HG03103 (cell line): ENCODE measurements at regions not wholly inside any gene's neighbourhood (a gene's known extent, or its start where the extent isn't known, plus 50 kb on each side); places are given as distances from the start of the nearest gene placed in this dataset.
"Not testable (repeated sequence)": the region's sequence is repeated elsewhere in the genome, so short reads cannot be mapped to it uniquely, and the experiment has no call there.

Experiments
- ATAC-seq: cut with Tn5 transposase; IDR thresholded peaks from one replicate; pipeline ENCODE4 v1.9.1; 2021; ENCODE audit warnings: low read depth; ENCODE audit not compliant: unreplicated experiment

- not testable (repeated sequence) for ATAC-seq
Measured at GRCh38 chr10:46792657-46793357, 118.4 kb upstream of the PTPN20 start.

GRCh38 chr10:46796351-46796750 is 114.9 kb upstream of the PTPN20 start:
- not testable (repeated sequence) for ATAC-seq

- ATAC-seq: not testable (repeated sequence)
Measured at GRCh38 chr10:46802010-46802409, 109.2 kb upstream of the PTPN20 start.

DNA sequence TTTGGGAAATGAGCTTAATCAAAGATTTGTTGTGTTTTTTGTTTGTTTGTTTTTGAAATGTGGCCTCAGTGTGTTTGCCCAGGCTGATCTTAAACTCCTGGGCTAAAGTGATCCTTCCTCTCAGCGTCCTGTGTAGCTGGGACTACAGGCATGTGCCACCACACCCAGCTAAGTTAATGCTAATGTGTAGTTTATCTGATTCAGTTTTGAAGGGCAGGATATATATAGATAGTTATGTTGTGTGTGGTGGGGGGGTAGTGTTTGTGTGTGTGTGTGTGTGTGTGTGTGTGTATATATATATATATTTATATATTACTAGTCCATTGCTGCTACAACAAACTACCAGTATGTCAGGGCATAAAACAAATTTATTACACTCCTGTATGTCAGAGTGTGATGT is 108.1 kb upstream of the PTPN20 start:
- not testable (repeated sequence) for ATAC-seq

DNA sequence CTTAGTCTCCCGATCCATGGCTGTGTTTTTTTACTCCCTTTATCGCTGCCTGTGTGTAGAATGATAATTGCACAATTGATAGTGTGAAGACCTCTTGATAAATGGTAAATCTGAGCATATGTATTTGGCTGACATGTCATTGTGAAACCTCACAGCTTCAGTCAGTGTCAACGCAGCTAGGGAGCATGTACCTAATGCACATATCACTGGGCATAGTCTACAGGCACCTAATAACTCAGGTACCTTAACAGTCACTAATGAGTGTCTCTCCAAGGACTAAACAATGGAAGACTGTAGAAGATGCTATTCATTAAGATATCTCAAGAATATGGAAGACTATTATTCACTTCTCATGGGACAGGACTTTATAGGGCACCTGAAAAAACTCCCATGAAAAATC is 101.0 kb upstream of the PTPN20 start:
- not testable (repeated sequence) for ATAC-seq

- ATAC-seq: not testable (repeated sequence)
Measured at GRCh38 chr10:46816126-46816525, 95.1 kb upstream of the PTPN20 start.

GRCh38 chr10:46840393-46841050 is 70.7 kb upstream of the PTPN20 start:
- ATAC-seq: not testable (repeated sequence)

- ATAC-seq: not testable (repeated sequence)
Measured at GRCh38 chr10:46841051-46841593, 70.1 kb upstream of the PTPN20 start.

DNA sequence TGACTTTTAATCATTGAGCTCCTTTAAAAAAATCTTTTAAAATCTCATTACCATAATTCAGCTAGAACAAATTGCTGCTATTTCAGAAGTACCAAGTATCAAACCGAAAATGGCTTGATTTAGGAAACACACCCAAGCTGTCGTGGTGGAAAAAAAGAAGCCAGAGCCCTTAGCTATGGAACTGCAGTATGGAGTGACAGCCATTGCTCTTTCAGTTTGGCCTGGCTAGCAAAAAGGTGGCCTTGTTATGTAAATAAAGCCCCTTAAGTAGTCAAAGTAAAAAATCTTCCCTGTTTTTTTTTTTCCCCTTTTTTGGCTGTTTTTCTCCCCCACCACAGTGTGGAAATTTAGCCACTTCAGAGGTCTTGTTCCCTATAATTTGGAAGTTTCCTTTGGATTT is 66.0 kb upstream of the PTPN20 start:
- ATAC-seq: not testable (repeated sequence)

DNA sequence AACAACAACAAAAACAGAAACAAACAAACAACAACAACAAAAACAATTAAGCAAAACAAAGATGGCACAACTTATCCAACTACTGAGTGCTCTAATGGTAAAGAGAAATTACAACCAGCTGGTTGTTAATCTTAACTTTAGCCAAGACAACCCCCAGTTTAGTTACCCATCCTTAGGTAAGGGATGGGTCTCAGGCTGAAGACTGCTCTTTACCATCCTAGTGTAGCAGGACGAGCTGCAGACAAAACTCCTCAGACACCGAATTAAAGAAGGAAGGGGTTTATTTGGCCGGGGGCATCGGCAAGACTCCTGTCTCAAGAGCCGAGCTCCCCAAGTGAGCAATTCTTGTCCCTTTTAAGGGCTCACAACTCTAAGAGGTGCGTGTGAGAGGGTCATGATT is 65.6 kb upstream of the PTPN20 start:
- not testable (repeated sequence) for ATAC-seq

DNA sequence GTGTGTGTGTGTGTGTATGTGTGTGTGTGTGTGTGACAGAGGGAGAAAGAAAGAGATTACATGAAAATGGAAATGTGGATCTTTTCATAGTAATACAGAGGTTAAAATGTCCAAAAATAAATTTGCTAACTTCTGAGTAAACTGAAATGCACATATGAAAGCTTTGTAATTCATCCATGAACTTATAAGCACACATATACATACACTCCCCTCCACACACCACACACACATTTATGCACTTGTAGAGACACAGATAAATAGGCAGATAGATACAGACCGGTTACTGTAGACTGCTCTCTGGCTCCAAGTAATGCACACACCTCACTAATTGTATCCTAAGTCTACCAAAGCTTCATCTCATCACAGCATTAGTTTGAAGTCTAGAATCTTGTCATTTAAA is 50.5 kb upstream of the PTPN20 start:
- ATAC-seq: not testable (repeated sequence)
